ENCODE measurements at regions not wholly inside any gene's neighbourhood (a gene's known extent, or its start where the extent isn't known, plus 50 kb on each side); places are given as distances from the start of the nearest gene placed in this dataset.

DNA sequence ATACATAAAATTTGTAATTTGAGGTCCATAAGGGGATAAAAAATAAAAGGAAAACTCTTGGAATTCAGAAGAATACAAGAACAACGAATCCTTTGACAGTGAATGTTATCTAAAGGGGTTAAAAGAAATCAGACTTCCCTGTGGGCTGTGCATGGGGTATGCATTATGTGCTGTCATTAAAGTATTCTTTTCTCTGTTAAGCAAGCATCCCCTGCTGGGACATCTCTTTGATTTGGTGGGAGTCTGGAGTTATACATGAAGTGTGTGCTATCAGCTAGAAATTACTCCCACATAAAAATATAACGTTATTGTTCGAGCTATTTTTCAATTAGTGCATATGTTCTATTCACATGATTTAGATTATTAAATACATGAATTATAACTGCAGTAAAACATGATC is 195.2 kb downstream of the CENPW start (continued):
- TF ChIP-seq MLX (CRISPR knock-in tag; IDR thresholded peaks at IDR 0.05): no peak
- no peak for TF ChIP-seq HMGXB4 (CRISPR knock-in tag; IDR thresholded peaks at IDR 0.05)
- no peak for TF ChIP-seq AR (CRISPR knock-in tag; IDR thresholded peaks at IDR 0.05)
- no peak for TF ChIP-seq ZNF416 (CRISPR knock-in tag; IDR thresholded peaks at IDR 0.05)

- Mint-ChIP-seq H3K27ac (no peak overlapping the region), H3K4me1 (peaks cover 8% of the 10 kb centered on the region)
- CTCF ChIA-PET: no interaction called here
Measured at GRCh38 chr6:126535595-126535994, 195.7 kb downstream of the CENPW start.

More at GRCh38 chr6:126535595-126535994, 195.7 kb downstream of the CENPW start:
- Mint-ChIP-seq H3K27me3 (ENCODE audit: low read depth) (no peaks in the 10 kb centered on the region), H3K4me3 (no peak overlapping the region), H3K36me3 (no peaks in the 10 kb centered on the region), H3K9me3 (no peaks in the 10 kb centered on the region)
- no peak for DNase-seq (ENCODE audit: low spot score)
- no peak for ATAC-seq
- POLR2A ChIA-PET: no interaction called here
- TF ChIP-seq, protein P1, sequence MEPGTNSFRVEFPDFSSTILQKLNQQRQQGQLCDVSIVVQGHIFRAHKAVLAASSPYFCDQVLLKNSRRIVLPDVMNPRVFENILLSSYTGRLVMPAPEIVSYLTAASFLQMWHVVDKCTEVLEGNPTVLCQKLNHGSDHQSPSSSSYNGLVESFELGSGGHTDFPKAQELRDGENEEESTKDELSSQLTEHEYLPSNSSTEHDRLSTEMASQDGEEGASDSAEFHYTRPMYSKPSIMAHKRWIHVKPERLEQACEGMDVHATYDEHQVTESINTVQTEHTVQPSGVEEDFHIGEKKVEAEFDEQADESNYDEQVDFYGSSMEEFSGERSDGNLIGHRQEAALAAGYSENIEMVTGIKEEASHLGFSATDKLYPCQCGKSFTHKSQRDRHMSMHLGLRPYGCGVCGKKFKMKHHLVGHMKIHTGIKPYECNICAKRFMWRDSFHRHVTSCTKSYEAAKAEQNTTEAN (CRISPR knock-in tag; IDR thresholded peaks at IDR 0.05): no peak
- TF ChIP-seq ELF4 (CRISPR knock-in tag; IDR thresholded peaks at IDR 0.05; ENCODE audit: low read depth) (no peak), ZNF416 (CRISPR knock-in tag; IDR thresholded peaks at IDR 0.05) (no peak), ATF1 (CRISPR knock-in tag; IDR thresholded peaks at IDR 0.05) (no peak), HMGA2 (CRISPR knock-in tag; IDR thresholded peaks at IDR 0.05) (no peak), NFE2L1 (CRISPR knock-in tag; IDR thresholded peaks at IDR 0.05) (no peak), CREB1 (CRISPR knock-in tag; IDR thresholded peaks at IDR 0.05) (no peak), HMGXB4 (CRISPR knock-in tag; IDR thresholded peaks at IDR 0.05) (no peak), TP53 (CRISPR knock-in tag; IDR thresholded peaks at IDR 0.05) (no peak), ERG (CRISPR knock-in tag; IDR thresholded peaks at IDR 0.05) (no peak), JUN (CRISPR knock-in tag; IDR thresholded peaks at IDR 0.05) (no peak), ZNF423 (CRISPR knock-in tag; IDR thresholded peaks at IDR 0.05) (no peak), ZNF317 (CRISPR knock-in tag; IDR thresholded peaks at IDR 0.05; ENCODE audit: borderline replicate concordance, low read depth) (no peak), ZNF219 (CRISPR knock-in tag; IDR thresholded peaks at IDR 0.05; ENCODE audit: borderline replicate concordance) (no peak), ZNF671 (CRISPR knock-in tag; IDR thresholded peaks at IDR 0.05) (no peak), USF1 (CRISPR knock-in tag; IDR thresholded peaks at IDR 0.05) (no peak), IRF2 (CRISPR knock-in tag; IDR thresholded peaks at IDR 0.05; ENCODE audit: borderline replicate concordance, low read depth) (no peak), NR2C2 (CRISPR knock-in tag; IDR thresholded peaks at IDR 0.05) (no peak), ETV6 (CRISPR knock-in tag; IDR thresholded peaks at IDR 0.05) (no peak)
- TF ChIP-seq, protein P2, sequence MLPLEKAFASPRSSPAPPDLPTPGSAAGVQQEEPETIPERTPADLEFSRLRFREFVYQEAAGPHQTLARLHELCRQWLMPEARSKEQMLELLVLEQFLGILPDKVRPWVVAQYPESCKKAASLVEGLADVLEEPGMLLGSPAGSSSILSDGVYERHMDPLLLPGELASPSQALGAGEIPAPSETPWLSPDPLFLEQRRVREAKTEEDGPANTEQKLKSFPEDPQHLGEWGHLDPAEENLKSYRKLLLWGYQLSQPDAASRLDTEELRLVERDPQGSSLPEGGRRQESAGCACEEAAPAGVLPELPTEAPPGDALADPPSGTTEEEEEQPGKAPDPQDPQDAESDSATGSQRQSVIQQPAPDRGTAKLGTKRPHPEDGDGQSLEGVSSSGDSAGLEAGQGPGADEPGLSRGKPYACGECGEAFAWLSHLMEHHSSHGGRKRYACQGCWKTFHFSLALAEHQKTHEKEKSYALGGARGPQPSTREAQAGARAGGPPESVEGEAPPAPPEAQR (CRISPR knock-in tag; IDR thresholded peaks at IDR 0.05): no peak

All from WTC11 (cell line).